ENCODE measurements at regions not wholly inside any gene's neighbourhood (a gene's known extent, or its start where the extent isn't known, plus 50 kb on each side); places are given as distances from the start of the nearest gene placed in this dataset.
"Not testable (repeated sequence)": the region's sequence is repeated elsewhere in the genome, so short reads cannot be mapped to it uniquely, and the experiment has no call there.

DNA sequence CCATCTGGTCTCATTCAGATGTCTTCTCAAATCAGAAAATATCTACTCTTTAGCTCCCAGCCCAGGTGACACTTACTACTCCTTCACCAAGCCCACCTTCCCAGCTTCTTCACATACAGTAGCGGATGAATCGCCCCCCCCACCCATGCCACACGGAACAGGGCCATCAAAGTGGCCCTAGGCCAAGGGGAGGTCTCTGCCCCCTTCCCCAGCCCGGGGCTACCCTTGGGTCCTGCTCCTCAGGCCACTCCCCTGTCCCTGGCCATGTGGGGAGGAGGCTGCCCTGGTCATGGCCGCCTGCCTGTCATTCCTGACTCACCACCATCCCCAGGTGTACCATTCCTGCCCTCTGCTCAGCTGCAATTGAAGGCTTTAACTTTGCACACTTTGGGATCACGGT, 142.8 kb downstream of the NECTIN1 start:
- no peak for DNase-seq

DNA sequence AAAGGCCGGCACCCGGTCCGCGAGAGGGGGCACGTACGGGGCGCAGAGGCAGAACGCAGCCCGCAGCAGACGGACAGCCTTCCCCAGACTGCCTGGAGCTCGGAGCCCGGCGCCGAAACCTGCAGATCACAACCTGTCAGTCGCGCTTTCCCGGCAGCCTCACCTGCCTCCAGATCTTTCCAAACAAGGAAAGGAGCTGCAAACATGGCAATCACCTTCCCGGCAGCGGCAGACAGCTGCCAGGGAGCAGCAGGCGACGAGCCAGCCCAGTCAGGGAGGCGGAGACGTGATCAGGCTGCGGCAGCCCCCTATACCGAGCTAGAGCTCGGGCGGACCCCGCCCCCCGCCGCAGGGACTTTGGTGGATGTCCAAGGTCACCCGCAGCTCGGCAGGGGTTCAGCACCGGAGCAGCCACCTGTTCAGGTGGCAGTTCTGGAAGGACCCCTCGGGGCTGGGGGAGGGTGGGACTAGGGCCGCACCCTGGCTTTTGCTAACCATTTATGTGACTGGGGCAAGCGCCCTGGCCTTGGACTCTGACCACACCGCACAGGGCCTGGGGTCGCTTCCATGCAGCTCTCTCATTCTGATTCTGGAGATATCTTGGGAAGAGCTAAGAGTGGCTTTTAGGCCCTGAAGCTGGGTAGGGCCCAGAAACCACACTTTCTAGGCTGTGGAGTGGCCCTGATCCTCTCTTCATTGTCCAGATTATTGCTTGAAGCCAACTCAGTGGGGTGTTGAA, 143.8 kb downstream of the NECTIN1 start:
- no peak for DNase-seq

- peak; percentile 23 for DNase-seq
These were observed 144.6 kb downstream of the NECTIN1 start for GRCh38 chr11:119584193-119585042.

DNA sequence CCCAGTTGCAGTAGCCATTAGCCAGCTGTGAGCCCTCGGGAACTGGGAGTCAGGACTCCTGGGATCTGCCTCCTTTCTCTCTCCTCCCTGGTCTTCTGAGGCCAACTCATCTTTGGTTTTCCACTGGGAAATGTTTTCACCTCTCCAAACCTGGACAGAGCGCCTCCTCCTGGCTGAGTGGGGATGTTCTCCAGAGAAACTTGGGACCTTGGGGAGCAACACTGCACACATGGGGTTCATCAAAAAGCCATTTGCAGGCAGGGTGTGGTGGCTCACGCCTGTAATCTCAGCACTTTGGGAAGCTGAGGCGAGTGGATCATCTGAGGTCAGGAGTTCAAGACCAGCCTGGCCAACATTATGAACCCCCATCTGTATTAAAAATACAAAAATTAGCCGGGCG, 145.4 kb downstream of the NECTIN1 start:
- no peak for DNase-seq

DNA sequence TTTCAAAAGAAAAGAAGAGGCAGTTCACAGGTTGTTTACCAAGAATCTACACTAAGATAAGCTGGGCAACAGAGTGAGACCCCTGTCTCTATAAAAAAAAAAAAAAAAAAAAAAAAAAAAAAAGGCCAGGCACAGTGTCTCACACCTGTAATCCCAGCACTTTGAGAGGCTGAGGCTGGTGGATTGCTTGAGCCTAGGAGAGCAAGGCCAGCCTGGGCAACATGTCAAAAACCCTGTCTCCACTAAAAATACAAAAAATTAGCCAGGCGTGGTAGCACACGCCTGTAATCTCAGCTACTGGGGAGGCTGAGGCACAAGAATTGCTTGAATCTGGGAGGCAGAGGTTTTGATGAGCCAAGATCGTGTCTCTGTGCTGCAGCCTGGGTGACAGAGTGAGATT, 147.6 kb downstream of the NECTIN1 start:
- not testable (repeated sequence) for DNase-seq

DNA sequence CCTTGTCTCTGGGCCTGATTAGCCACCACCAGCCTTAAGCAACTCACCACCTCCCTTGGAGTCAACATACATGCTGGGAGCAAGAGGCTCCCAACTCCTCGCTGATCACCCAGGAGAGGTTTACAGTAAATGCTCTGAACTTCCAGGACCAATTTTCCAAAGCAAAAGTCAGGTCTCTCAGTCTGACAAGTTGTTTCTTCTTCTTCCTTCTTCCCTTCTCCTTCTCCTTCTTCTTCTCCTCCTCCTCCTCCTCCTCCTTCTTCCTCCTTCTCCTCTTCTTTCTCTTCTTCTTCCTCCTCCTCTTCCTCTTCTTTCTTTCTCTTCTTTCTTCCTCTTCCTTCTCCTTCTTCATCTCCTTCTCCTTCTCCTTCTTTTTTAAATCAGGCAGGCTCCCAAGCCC, 148.2 kb downstream of the NECTIN1 start:
- no peak for DNase-seq

GRCh38 chr11:119580081-119580480, 148.9 kb downstream of the NECTIN1 start:
- no peak for DNase-seq

DNA sequence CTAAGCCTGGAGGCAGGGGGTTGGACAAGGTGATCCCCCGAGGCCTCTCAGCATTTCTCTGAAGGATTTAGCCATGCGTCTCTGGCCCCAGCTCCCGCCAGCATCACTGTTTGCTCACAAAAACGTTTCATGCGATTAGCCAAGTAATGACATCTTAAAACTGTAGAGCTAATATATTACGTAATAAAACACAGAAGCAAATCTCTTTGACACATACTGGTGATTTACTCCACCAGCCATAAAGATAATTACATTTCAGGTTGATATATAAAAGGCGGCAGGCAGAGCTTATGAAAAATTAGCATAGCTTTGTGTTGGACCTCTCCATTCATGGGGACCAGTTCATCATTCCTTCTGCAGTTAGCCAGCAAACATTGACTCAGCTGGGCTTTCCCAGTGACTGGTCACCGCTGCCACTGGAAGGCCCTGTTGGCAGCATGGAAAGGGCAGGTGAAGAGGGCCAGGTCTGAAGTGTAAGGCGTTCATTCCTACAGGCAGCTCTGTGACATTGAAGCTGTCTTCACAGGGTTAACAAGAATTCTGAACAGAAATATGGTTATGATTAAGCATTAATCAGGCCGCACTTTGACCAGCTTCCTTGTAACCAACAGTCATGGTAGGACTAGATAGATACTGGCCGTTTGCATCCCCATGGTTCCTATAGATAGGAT, 150.3 kb downstream of the NECTIN1 start:
- DNase-seq = no peak

DNA sequence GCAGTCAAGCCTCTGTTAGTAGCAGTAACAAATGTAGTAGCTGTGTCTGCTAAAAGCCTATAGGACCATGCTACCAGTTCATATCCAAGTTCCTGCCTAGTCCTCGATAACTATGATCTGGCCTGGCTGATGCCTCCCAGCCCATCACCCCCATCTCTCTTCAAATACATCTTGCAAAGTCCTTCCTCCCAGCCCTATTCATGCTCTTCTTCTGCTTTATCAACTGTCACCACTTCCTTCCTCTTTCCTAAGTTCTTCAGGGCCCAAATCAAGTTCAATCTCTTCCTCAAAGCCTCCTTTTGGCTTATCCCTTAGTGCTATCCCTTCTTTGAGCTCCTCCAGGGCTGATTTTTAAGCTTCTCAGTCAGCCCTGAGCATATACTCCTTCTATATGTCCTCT, 150.9 kb upstream of the THY1 start:
- no peak for DNase-seq

DNA sequence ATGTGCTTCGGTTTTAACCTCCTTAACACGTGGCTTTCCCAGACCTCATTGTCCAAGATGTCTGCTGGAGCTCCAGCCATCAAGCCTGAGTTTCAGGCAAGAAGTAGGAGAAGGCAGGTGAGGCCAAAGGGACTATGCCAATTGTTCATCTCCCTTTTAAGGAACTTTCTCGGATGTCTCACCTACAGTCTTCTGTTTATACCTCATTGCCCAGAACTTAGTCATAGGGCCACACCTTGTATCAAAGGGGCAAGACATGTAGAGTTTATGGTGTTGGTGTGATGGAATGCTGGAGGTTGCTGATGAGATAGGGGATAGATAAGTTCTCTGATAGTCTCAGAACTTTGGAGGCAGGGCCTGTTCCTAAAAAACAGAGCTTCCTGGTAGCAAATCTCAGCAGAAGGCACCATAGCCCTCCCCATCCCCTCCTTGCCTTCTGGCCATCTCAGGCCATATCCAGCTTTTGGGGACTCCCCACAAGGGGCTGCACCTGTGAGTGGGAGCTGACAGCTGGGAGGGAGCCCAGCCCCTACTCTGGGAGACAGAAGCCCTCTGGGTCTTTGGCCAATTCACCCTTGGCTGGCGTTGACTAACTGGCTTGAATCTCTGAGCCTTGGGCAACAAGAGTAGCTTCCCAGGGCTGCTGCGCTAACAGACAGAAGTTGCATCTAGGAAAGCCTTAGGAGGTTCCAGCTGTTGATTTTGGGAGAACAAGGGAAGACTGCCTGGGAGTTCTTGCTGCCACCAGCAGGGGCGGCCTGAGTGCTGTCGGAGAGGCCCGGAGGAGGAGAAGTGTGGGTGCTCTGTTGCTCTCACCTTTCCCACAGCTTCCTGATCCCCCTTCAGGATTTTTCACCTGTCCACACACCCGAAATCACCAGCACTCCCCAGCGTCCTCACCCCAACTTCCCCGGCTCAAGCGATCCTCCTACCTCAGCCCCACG, 149.8 kb upstream of the THY1 start:
- no peak for DNase-seq

DNA sequence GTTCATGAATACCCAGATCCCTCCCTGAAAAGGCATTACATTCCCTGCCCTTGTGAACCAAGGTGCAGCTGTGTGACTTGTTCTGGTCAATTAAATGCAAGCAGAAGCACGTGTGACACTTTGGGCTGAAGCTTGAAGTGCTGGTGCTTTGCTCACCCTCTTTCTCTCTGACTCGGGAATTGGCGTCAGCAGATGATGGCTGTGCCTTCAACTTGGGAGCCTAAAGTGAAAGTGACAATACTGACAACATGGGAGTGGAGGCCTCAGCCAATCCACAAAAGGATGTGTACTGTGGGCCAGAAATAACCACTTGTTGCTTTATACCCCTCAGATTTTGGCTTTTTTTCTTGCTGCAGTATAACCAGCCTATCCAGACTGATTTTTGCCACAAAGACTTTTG, 148.3 kb upstream of the THY1 start:
- DNase-seq = no peak

DNA sequence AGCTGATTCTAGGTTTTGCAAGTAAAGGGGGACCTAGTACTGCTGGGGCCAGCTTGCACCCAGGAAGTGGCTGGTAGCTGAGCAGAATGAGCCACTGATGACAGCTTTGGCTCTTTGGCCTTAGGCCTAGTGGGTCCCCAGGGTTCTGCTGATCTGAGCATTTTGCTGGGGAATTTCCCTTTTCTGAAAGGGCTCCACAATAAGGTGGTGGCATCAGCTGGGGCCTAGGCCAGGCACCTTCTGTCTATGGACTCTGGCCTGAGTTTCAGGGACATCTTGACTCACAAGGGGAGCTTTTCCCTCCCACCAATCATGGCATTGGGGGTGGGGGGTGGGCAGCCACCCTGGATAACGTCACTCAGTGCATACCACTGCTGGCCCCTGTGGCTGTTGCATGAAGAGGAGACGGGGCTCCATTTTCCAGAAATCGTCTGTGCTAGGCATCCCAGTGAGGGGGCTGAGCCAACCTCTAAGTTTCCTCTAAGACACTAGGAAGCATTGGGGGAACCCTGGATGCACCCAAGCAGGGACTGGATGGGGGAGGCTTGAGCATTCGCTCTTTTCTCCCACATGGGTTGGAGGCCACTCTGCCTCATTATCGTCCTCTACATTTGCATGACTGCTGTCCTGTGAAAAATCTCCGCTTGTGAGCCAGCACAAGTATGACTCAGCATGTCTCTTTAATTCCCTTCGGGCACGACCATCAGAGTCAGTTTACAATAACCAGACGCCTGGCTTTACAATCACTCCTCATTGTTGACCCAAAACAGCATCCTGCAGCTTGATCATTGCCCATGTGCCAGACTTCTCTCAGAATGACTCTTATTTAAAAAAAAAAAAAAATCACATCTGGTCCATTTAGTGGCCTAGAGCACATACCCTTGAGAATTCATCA, 145.0 kb upstream of the THY1 start:
- peak; percentile 58 for DNase-seq

GRCh38 chr11:119566319-119566718, 143.3 kb upstream of the THY1 start:
- DNase-seq = no peak

DNA sequence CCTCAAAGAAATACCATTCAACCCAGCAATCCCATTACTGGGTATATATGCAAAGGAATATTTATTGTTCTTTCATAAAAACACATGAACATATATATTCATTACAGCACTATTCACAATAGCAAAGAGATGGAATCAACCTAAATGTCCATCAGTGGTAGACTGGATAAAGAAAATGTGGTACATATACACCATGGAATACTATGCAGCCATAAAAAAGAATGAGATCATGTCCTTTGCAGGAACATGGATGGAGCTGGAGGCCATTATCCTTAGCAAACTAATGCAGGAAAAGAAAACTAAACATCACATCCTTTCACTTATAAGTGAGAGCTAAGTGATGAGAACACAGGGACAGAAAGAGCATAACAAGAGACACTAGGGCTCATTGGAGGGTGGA, 142.7 kb upstream of the THY1 start:
- DNase-seq = not testable (repeated sequence)

DNA sequence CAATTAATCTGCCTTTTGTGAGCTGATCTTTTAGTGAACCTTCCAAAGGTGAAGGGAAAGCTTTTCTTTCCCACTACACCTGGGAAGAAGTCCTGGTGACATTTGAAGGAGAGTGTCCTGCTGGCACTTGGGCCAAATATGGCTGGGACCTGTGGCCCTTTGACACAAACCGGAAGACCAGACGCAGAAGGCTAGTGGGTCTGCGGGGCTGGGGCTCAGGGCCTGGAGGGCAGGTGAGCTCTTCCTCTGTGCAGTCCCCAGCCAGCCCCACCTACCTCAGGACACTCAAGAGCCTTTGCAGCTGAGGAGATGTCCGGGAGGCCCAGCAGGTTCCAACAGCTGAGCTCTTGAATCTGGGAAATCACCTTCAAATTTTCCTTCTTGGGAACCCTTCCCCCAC, 138.0 kb upstream of the THY1 start:
- no peak for DNase-seq

DNA sequence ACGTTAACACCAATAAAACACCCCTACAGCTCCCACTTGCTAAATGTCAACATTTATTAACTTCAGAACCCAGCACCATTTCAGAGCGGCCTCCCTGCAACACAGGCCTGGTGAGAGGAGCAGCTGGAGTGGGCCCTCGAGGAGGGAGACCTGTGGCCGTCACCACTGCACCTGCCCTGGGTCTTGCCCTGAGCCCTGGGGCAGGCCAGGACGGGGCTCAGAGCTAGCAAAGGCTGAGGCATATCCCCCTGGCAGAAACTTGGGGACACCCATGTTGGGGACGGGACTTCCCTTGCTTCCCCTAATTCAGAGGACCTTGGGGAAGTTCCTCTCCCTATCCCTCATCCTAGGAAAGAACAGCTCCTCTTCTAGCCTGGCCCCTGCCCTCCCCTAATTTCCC, 137.3 kb upstream of the THY1 start:
- no peak for DNase-seq

DNA sequence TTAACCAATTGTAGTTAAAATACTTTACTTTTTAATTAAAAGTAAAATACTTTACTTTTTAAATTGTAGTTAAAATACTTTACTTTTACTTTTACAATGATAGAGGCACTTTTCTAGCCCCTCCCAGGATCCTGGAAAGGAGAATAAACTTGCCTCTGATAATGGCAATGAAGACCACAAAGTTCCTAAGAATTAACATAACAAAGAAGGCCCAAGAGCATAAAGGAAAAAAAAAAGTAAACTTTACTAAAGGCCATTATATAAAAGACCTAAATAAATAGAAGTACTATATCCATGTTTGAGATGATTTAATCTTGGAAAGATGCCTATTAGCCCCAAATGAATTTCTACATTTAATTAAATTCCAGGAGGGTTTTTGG, 129.1 kb upstream of the THY1 start:
- DNase-seq = no peak

- no peak for DNase-seq
These were observed 128.6 kb upstream of the THY1 start for GRCh38 chr11:119551420-119552105.

GRCh38 chr11:119550053-119550752, 127.2 kb upstream of the THY1 start:
- DNase-seq = peak; percentile 12

DNA sequence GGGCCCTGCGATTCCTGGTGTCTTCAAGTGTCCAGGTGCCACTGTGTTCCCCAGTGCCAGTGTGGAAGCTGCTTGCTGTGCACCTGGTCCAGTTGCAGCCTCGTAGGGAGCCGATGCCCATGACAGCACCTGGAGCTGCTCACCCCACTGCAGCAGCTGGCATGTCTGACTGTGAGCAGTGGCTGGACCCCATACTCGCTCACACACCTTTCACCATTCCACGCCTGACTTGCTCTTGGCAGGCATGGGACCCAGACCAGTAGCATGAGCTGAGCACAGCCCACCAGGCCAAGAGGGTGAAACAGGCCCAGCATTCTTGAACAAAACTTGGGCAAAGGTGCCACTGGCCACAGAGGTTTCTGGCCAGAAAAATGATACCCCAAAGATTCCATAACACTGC, 124.5 kb upstream of the THY1 start:
- no peak for DNase-seq
